Mucosa of rectum (tissue), 2 donors: ENCODE measurements at regions not wholly inside any gene's neighbourhood (a gene's known extent, or its start where the extent isn't known, plus 50 kb on each side); places are given as distances from the start of the nearest gene placed in this dataset.
"Not testable (repeated sequence)": the region's sequence is repeated elsewhere in the genome, so short reads cannot be mapped to it uniquely, and the experiment has no call there.

Experiments
- H3K27ac ChIP-seq, 2 donors: one replicate each; pipeline ENCODE4 v1.7.0; 2013; ENCODE audit warnings: inconsistent platforms in 2 of 2, low read depth in 2 of 2, low read length in 2 of 2
- H3K27me3 ChIP-seq, 2 donors: one replicate each; pipeline ENCODE4 v1.7.0; 2013; ENCODE audit warnings: low read length in 2 of 2; ENCODE audit not compliant: control insufficient read depth in 2 of 2, insufficient read depth in 2 of 2
- H3K36me3 ChIP-seq, 2 donors: one replicate each; pipeline ENCODE4 v1.7.0; 2013; ENCODE audit warnings: low read length in 2 of 2; ENCODE audit not compliant: control insufficient read depth in 2 of 2, insufficient read depth in 2 of 2
- H3K4me1 ChIP-seq, 2 donors: one replicate each; pipeline ENCODE4 v1.7.0; 2013; ENCODE audit warnings: low read length in 2 of 2, mild to moderate bottlenecking in 1 of 2; ENCODE audit not compliant: control insufficient read depth in 2 of 2, insufficient read depth in 2 of 2
- H3K4me3 ChIP-seq, 2 donors: one replicate each; pipeline ENCODE4 v1.7.0; 2013; ENCODE audit warnings: low read length in 2 of 2
- H3K9ac ChIP-seq, 2 donors: one replicate each; pipeline ENCODE4 v1.7.0; 2013; ENCODE audit warnings: low read length in 2 of 2, low read depth in 1 of 2, mild to moderate bottlenecking in 1 of 2
- H3K9me3 ChIP-seq, 2 donors: one replicate each; pipeline ENCODE4 v1.7.0; 2013; ENCODE audit warnings: low read length in 2 of 2; ENCODE audit not compliant: control insufficient read depth in 2 of 2
- donor health status: healthy.
- donor health status: Normal muscosa, but diverticular disease.

GRCh38 chr11:96863520-96863919 is 473.7 kb downstream of the JRKL start:
- H3K36me3 ChIP-seq, result no peaks in the 10 kb centered on the region

DNA sequence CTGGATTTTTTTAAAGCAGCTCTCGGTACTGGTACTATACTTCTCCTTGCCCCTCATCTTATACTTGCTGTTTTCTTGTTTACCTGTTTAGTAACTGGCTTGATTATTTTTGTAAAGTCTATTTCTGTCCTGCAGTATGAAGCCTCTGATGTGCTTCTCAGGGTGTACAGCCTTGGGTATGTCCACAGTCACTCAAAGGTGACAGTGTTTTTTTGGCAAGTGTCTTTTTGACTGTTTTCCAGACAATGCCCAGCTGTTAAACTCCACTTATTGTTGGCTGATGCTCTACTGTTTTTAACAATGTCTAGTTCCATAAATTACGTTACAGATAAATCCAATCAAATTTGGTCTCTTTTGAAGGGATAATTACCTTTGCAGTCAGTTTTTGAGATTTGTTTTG is 475.2 kb downstream of the JRKL start:
- H3K36me3 ChIP-seq, result no peaks in the 10 kb centered on the region
- no peaks in the 10 kb centered on the region for H3K27me3 ChIP-seq
- peaks cover 0 to 2% of the 10 kb centered on the region in 2 donors for H3K9me3 ChIP-seq
- H3K4me3 ChIP-seq, result no peak overlapping the region
- no peak overlapping the region for H3K27ac ChIP-seq
- no peak overlapping the region for H3K9ac ChIP-seq
- no peaks in the 10 kb centered on the region for H3K4me1 ChIP-seq

More at GRCh38 chr11:96863520-96863919, 473.7 kb downstream of the JRKL start:
- H3K9ac ChIP-seq, result no peak overlapping the region
- H3K4me3 ChIP-seq, result no peak overlapping the region
- H3K4me1 ChIP-seq, result no peaks in the 10 kb centered on the region
- peaks cover 0 to 2% of the 10 kb centered on the region in 2 donors for H3K9me3 ChIP-seq
- no peaks in the 10 kb centered on the region for H3K27me3 ChIP-seq
- H3K27ac ChIP-seq, result no peak overlapping the region

- Histone ChIP-seq H3K27ac (no peak overlapping the region), H3K9ac (no peak overlapping the region), H3K4me1 (no peaks in the 10 kb centered on the region), H3K9me3 (no peaks in the 10 kb centered on the region), H3K27me3 (no peaks in the 10 kb centered on the region), H3K4me3 (no peak overlapping the region), H3K36me3 (no peaks in the 10 kb centered on the region)
Measured at GRCh38 chr11:96869207-96869606, 479.4 kb downstream of the JRKL start.

DNA sequence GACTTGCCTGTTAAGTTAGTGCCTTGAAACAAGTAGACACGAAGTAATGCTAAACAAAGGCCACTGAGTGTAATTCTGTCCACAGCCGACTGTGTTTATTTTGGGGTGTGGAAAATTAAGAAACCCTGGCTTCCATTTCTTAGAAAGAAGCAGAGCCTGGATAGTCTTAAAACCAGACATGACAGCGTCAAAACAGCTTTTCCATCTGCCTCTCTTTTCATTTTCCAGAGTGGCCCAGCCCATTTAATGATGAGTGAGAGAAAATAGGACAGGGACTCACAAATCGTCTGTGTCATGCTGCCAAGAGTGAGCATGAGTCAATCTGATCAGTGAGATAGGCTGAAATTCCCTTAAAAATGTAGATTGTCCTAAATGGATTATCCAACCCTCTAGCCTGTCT is 485.9 kb downstream of the JRKL start:
- Histone ChIP-seq H3K27me3 (no peaks in the 10 kb centered on the region), H3K9me3 (no peaks in the 10 kb centered on the region), H3K4me1 (no peaks in the 10 kb centered on the region), H3K36me3 (no peaks in the 10 kb centered on the region), H3K27ac (no peak overlapping the region), H3K9ac (no peak overlapping the region), H3K4me3 (no peak overlapping the region)

- no peaks in the 10 kb centered on the region for H3K9me3 ChIP-seq
- no peak overlapping the region for H3K9ac ChIP-seq
- H3K27me3 ChIP-seq, result no peaks in the 10 kb centered on the region
- no peaks in the 10 kb centered on the region for H3K36me3 ChIP-seq
- H3K4me3 ChIP-seq, result no peak overlapping the region
- H3K27ac ChIP-seq, result no peak overlapping the region
- no peaks in the 10 kb centered on the region for H3K4me1 ChIP-seq
Measured at GRCh38 chr11:96878299-96879051, 488.7 kb downstream of the JRKL start.

DNA sequence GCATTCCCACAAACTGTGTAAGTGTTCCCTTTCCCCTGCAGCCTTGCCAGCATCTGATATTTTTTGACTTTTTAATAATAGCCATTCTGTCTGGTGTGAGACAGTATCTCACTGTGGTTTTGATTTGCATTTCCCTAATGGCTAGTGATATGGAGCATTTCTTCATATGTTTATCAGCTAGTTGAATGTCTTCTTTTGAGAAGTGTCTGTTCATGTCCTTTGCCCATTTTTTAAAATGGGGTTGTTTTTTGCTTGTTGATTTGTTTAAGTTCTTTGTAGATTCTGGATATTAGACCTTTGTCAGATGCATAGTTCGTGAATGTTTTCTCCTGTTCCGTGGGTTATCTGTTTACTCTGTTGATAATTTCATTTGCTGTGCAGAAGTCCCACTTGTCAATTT is 492.8 kb downstream of the JRKL start:
- H3K4me1 ChIP-seq, H3K27ac ChIP-seq, H3K36me3 ChIP-seq, H3K9me3 ChIP-seq, H3K27me3 ChIP-seq, H3K4me3 ChIP-seq, H3K9ac ChIP-seq: not testable (repeated sequence)

GRCh38 chr11:96885405-96885804 is 495.6 kb downstream of the JRKL start:
- no peak overlapping the region for H3K4me3 ChIP-seq
- H3K27me3 ChIP-seq, result no peaks in the 10 kb centered on the region
- H3K27ac ChIP-seq, result no peak overlapping the region
- no peaks in the 10 kb centered on the region for H3K9me3 ChIP-seq
- no peaks in the 10 kb centered on the region for H3K4me1 ChIP-seq
- no peak overlapping the region for H3K9ac ChIP-seq
- no peaks in the 10 kb centered on the region for H3K36me3 ChIP-seq

DNA sequence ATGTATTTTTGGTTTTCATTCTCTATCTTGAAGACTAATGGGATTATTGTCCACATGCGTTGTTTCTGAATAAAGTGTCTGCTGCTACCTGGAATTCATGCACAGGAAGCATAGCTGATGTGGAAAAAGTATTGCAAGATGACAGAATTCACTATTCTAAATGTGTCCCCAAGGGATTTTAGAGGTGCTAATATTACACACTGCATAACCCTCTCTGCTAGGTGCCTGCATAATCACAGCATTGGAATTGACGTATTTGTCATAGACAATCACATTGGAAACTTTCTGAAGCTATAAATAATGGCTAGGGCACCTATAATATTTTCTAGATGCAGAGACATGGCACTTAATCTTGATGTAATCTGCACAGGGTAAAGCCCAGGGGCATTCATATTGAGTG is 496.1 kb downstream of the JRKL start:
- Histone ChIP-seq H3K27ac (no peak overlapping the region), H3K4me1 (no peaks in the 10 kb centered on the region), H3K27me3 (no peaks in the 10 kb centered on the region), H3K9ac (no peak overlapping the region), H3K36me3 (no peaks in the 10 kb centered on the region), H3K9me3 (no peaks in the 10 kb centered on the region), H3K4me3 (no peak overlapping the region)

DNA sequence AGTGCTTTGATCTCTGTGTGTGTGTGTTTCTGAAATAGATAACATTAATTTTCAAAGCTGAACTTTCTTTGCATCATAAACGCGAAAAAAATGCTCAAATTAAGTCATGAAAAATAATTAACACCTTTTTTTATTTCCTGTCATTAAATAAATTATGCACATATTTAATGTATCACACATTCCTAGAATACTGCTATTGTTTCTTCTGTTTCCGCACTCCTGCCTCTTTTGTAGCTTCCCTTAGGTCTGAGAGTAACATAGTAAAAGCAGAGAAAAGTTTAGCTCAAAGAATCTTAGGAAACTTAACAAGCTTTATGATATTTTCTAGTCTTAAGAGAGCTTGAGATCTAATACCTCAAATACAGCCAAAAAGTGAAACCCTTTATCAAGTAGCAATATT is 504.2 kb downstream of the JRKL start:
- Histone ChIP-seq H3K4me1 (no peaks in the 10 kb centered on the region), H3K36me3 (no peaks in the 10 kb centered on the region), H3K9me3 (no peaks in the 10 kb centered on the region)

DNA sequence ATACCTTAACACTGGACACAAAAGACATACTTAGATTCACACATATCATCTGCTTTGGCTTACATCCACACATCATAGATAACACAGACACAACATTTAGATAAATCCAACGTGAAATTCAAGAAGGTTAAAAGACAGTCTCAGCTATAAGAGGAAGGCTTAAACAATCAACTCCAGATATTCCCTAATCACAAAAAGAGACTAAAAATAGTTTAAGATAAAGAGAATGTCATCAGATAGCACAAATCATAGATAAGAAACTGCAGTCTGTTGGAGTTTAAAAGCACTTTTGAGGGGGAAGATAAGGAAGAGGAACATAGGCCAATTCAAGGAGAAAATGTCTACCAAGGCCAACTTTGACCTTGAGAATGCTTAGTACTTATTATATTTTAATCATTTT is 504.8 kb downstream of the JRKL start:
- no peak overlapping the region for H3K4me3 ChIP-seq
- no peaks in the 10 kb centered on the region for H3K9me3 ChIP-seq
- no peak overlapping the region for H3K27ac ChIP-seq
- no peak overlapping the region for H3K9ac ChIP-seq
- no peaks in the 10 kb centered on the region for H3K27me3 ChIP-seq
- H3K36me3 ChIP-seq, result no peaks in the 10 kb centered on the region
- H3K4me1 ChIP-seq, result no peaks in the 10 kb centered on the region

More for the DNA sequence above, 504.2 kb downstream of the JRKL start:
- H3K4me3 ChIP-seq, result no peak overlapping the region
- no peak overlapping the region for H3K9ac ChIP-seq
- no peak overlapping the region for H3K27ac ChIP-seq
- H3K27me3 ChIP-seq, result no peaks in the 10 kb centered on the region
